Amygdala (tissue), 56 donors: ENCODE measurements at regions not wholly inside any gene's neighbourhood (a gene's known extent, or its start where the extent isn't known, plus 50 kb on each side); places are given as distances from the start of the nearest gene placed in this dataset.

Source experiments
- DNase-seq, 56 donors: peaks; one replicate each; lab custom pipeline; 2025; lab: John Stamatoyannopoulos, UW

GRCh38 chr10:131849591-131850382 lies 51.0 kb upstream of the PPP2R2D start:
- no peak for DNase-seq

GRCh38 chr10:131850383-131850870 lies 50.4 kb upstream of the PPP2R2D start:
- no peak for DNase-seq
